ENCODE measurements at regions not wholly inside any gene's neighbourhood (a gene's known extent, or its start where the extent isn't known, plus 50 kb on each side); places are given as distances from the start of the nearest gene placed in this dataset.

GRCh38 chr2:234754126-234754525 is 197.7 kb upstream of the SH3BP4 start:
- H3K36me3 ChIP-seq, result no peaks in the 10 kb centered on the region
- intact Hi-C loops (cut with DNase I; ENCODE audit: low total_unique reads) (loop anchor here (5.0 kb wide), 1 partner anchor 1323 kb away; no protein-coding TSS in a partner anchor), in situ Hi-C loops (cut with MboI; ENCODE audit: low pct_ligation_motif_present in 1 of 4, low pct_unique_long_range_greater_than_20kb in 1 of 4, low sequenced_read_pairs in 3 of 4) (no loop called here)
- no peaks in the 10 kb centered on the region for H3K9me3 ChIP-seq
- no peaks in the 10 kb centered on the region for H3K27me3 ChIP-seq
- TF ChIP-seq POLR2AphosphoS5 (IDR thresholded peaks at IDR 0.05) (no peak), POLR2A (IDR thresholded peaks at IDR 0.05) (no peak), CTCF (IDR thresholded peaks at IDR 0.05) (no peak), EP300 (IDR thresholded peaks at IDR 0.05; ENCODE audit: low read depth) (no peak)
- H3K27ac ChIP-seq, result no peak overlapping the region
- no peaks in the 10 kb centered on the region for H3K4me1 ChIP-seq
- 73 to 93% methylated on average over 5 to 8 of the region's 8 CpGs for WGBS, 2 donors (ENCODE audit: low coverage in 1 of 2)
- no peak for DNase-seq
- no peak overlapping the region for H3K4me3 ChIP-seq

GRCh38 chr2:234753701-234754100 is 198.1 kb upstream of the SH3BP4 start:
- in situ Hi-C loops (cut with MboI; ENCODE audit: low pct_ligation_motif_present in 1 of 4, low pct_unique_long_range_greater_than_20kb in 1 of 4, low sequenced_read_pairs in 3 of 4) (no loop called here), intact Hi-C loops (cut with DNase I; ENCODE audit: low total_unique reads) (loop anchor here (5.0 kb wide), 1 partner anchor 1324 kb away; no protein-coding TSS in a partner anchor)
- Histone ChIP-seq H3K27me3 (no peaks in the 10 kb centered on the region), H3K9me3 (no peaks in the 10 kb centered on the region), H3K36me3 (no peaks in the 10 kb centered on the region), H3K27ac (no peak overlapping the region), H3K4me3 (no peak overlapping the region), H3K4me1 (no peaks in the 10 kb centered on the region)
- DNase-seq, result no peak
- 66 to 76% methylated on average over 3 to 4 of the region's 4 CpGs for WGBS, 2 donors (ENCODE audit: low coverage in 1 of 2)
- TF ChIP-seq POLR2AphosphoS5 (IDR thresholded peaks at IDR 0.05) (no peak), POLR2A (IDR thresholded peaks at IDR 0.05) (no peak), EP300 (IDR thresholded peaks at IDR 0.05; ENCODE audit: low read depth) (no peak), CTCF (IDR thresholded peaks at IDR 0.05) (no peak)

GRCh38 chr2:234752966-234753365 is 198.9 kb upstream of the SH3BP4 start:
- H3K4me1 ChIP-seq, result no peaks in the 10 kb centered on the region
- no peak overlapping the region for H3K27ac ChIP-seq
- H3K4me3 ChIP-seq, result no peak overlapping the region
- in situ Hi-C loops (cut with MboI; ENCODE audit: low pct_ligation_motif_present in 1 of 4, low pct_unique_long_range_greater_than_20kb in 1 of 4, low sequenced_read_pairs in 3 of 4) (no loop called here), intact Hi-C loops (cut with DNase I; ENCODE audit: low total_unique reads) (loop anchor here (5.0 kb wide), 1 partner anchor 1324 kb away; no protein-coding TSS in a partner anchor)
- WGBS, 2 donors (ENCODE audit: low coverage in 1 of 2), result 94 to 100% methylated on average over 1 to 3 of the region's 3 CpGs
- H3K36me3 ChIP-seq, result no peaks in the 10 kb centered on the region
- no peaks in the 10 kb centered on the region for H3K9me3 ChIP-seq
- no peaks in the 10 kb centered on the region for H3K27me3 ChIP-seq
- DNase-seq, result no peak
- no peak for TF ChIP-seq POLR2A (IDR thresholded peaks at IDR 0.05)
- no peak for TF ChIP-seq POLR2AphosphoS5 (IDR thresholded peaks at IDR 0.05)
- no peak for TF ChIP-seq CTCF (IDR thresholded peaks at IDR 0.05)

- 59 to 61% methylated on average over 2 to 3 of the region's 3 CpGs for WGBS, 2 donors (ENCODE audit: low coverage in 1 of 2)
- TF ChIP-seq POLR2A (IDR thresholded peaks at IDR 0.05), result no peak
- no peak for TF ChIP-seq CTCF (IDR thresholded peaks at IDR 0.05)
- TF ChIP-seq POLR2AphosphoS5 (IDR thresholded peaks at IDR 0.05), result no peak
- TF ChIP-seq EP300 (IDR thresholded peaks at IDR 0.05; ENCODE audit: low read depth), result no peak
- intact Hi-C loops (cut with DNase I; ENCODE audit: low total_unique reads) (loop anchor here (5.0 kb wide), 1 partner anchor 1326 kb away; no protein-coding TSS in a partner anchor), in situ Hi-C loops (cut with MboI; ENCODE audit: low pct_ligation_motif_present in 1 of 4, low pct_unique_long_range_greater_than_20kb in 1 of 4, low sequenced_read_pairs in 3 of 4) (no loop called here)
- Histone ChIP-seq H3K4me1 (no peaks in the 10 kb centered on the region), H3K27ac (no peak overlapping the region), H3K27me3 (peaks cover 3% of the 10 kb centered on the region), H3K9me3 (no peaks in the 10 kb centered on the region), H3K4me3 (no peak overlapping the region), H3K36me3 (no peaks in the 10 kb centered on the region)
- DNase-seq, result no peak
Observed at GRCh38 chr2:234751275-234751973, 200.4 kb upstream of the SH3BP4 start.

Measured in transverse colon (tissue), 4 donors.